ENCODE measurements at regions not wholly inside any gene's neighbourhood (a gene's known extent, or its start where the extent isn't known, plus 50 kb on each side); places are given as distances from the start of the nearest gene placed in this dataset.
"Not testable (repeated sequence)": the region's sequence is repeated elsewhere in the genome, so short reads cannot be mapped to it uniquely, and the experiment has no call there.

- Histone ChIP-seq H3K4me3 (ENCODE audit: low read length) (no peak overlapping the region), H3K36me3 (ENCODE audit: control insufficient read depth, low read length) (no peaks in the 10 kb centered on the region), H3K4me1 (ENCODE audit: control insufficient read depth, low read length) (no peaks in the 10 kb centered on the region), H3F3A (ENCODE audit: control insufficient read depth, insufficient read depth) (no peaks in the 10 kb centered on the region), H3K27me3 (ENCODE audit: control insufficient read depth, low read length) (no peaks in the 10 kb centered on the region), H3K27ac (ENCODE audit: low read depth, low read length) (no peak overlapping the region), H4K20me1 (ENCODE audit: control insufficient read depth, insufficient read depth, low read depth, low read length) (no peaks in the 10 kb centered on the region), H3K9me2 (replicated peaks; ENCODE audit: control insufficient read depth, low read length) (no peaks in the 10 kb centered on the region), H3K4me2 (ENCODE audit: low read length) (no peak overlapping the region), H3K9me3 (ENCODE audit: control insufficient read depth, insufficient read depth, low read length) (peaks cover 4% of the 10 kb centered on the region; the same call in 1 of the 2 replicates), H3K79me2 (ENCODE audit: control insufficient read depth, low read length) (no peaks in the 10 kb centered on the region)
- TF ChIP-seq, protein P1, sequence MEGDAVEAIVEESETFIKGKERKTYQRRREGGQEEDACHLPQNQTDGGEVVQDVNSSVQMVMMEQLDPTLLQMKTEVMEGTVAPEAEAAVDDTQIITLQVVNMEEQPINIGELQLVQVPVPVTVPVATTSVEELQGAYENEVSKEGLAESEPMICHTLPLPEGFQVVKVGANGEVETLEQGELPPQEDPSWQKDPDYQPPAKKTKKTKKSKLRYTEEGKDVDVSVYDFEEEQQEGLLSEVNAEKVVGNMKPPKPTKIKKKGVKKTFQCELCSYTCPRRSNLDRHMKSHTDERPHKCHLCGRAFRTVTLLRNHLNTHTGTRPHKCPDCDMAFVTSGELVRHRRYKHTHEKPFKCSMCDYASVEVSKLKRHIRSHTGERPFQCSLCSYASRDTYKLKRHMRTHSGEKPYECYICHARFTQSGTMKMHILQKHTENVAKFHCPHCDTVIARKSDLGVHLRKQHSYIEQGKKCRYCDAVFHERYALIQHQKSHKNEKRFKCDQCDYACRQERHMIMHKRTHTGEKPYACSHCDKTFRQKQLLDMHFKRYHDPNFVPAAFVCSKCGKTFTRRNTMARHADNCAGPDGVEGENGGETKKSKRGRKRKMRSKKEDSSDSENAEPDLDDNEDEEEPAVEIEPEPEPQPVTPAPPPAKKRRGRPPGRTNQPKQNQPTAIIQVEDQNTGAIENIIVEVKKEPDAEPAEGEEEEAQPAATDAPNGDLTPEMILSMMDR (IDR thresholded peaks at IDR 0.05; ENCODE audit: low read depth, low read length, poor library complexity, severe bottlenecking), result no peak
- no peak for TF ChIP-seq EZH2phosphoT487 (IDR thresholded peaks at IDR 0.05; ENCODE audit: borderline replicate concordance, low read length)
Observed at GRCh38 chr5:113761594-113761993, 248.1 kb downstream of the YTHDC2 start.

DNA sequence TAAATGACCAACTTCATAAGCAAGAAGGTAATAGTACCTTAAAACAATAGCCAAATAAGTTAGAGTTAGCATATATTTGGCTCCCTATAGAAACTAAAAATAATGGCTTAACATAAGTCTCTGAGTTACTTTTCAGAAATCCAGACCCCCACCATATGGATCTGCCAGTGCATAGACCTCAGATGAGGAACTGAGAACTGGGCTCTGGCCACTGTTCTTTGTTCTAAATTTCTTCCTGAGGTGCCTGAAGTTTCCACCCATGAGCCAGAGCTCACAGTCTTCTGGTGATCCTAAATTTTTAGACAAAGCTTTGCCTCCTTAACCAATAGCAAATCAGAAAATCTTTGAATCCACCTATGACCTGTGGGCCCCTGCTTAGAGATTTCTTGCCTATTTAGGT, 250.9 kb downstream of the YTHDC2 start:
- Histone ChIP-seq H3K9me3 (ENCODE audit: control insufficient read depth, insufficient read depth, low read length) (peaks cover 10% of the 10 kb centered on the region; the same call in 1 of the 2 replicates), H3F3A (ENCODE audit: control insufficient read depth, insufficient read depth) (no peaks in the 10 kb centered on the region)
- TF ChIP-seq, protein P1 (IDR thresholded peaks at IDR 0.05; ENCODE audit: low read depth, low read length, poor library complexity, severe bottlenecking), result no peak
- TF ChIP-seq EZH2phosphoT487 (IDR thresholded peaks at IDR 0.05; ENCODE audit: borderline replicate concordance, low read length), result no peak

DNA sequence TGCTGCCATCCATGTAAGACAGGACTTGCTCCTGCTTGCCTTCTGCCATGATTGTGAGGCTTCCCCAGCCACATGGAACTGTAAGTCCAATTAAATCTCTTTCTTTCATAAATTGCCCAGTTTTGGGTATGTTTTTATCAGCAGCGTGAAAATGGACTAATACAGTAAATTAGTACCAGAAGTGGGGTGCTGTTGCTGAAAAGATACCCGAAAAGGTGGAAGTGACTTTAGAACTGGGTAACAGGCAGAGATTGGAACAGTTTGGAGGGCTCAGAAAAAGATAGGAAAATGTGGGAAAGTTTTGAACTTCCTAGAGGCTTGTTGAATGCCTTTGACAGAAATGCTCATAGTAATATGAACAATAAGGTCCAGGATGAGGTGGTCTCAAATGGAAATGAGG, 253.3 kb downstream of the YTHDC2 start:
- H3K27ac ChIP-seq (ENCODE audit: low read depth, low read length); H3K27me3 ChIP-seq (ENCODE audit: control insufficient read depth, low read length); H3K4me3 ChIP-seq (ENCODE audit: low read length); H3K4me2 ChIP-seq (ENCODE audit: low read length); H3F3A ChIP-seq (ENCODE audit: control insufficient read depth, insufficient read depth); H3K36me3 ChIP-seq (ENCODE audit: control insufficient read depth, low read length); H4K20me1 ChIP-seq (ENCODE audit: control insufficient read depth, insufficient read depth, low read depth, low read length); H3K4me1 ChIP-seq (ENCODE audit: control insufficient read depth, low read length); H3K9me2 ChIP-seq (replicated peaks; ENCODE audit: control insufficient read depth, low read length); H3K79me2 ChIP-seq (ENCODE audit: control insufficient read depth, low read length): not testable (repeated sequence)
- peaks cover 10% of the 10 kb centered on the region; the same call in 1 of the 2 replicates for H3K9me3 ChIP-seq (ENCODE audit: control insufficient read depth, insufficient read depth, low read length)

More for the DNA sequence above, 250.9 kb downstream of the YTHDC2 start:
- H3K4me1 ChIP-seq (ENCODE audit: control insufficient read depth, low read length), result no peaks in the 10 kb centered on the region
- H3K27me3 ChIP-seq (ENCODE audit: control insufficient read depth, low read length), result no peaks in the 10 kb centered on the region
- H3K4me3 ChIP-seq (ENCODE audit: low read length), result no peak overlapping the region
- no peak overlapping the region for H3K27ac ChIP-seq (ENCODE audit: low read depth, low read length)
- H3K4me2 ChIP-seq (ENCODE audit: low read length), result no peak overlapping the region
- no peaks in the 10 kb centered on the region for H4K20me1 ChIP-seq (ENCODE audit: control insufficient read depth, insufficient read depth, low read depth, low read length)
- H3K9me2 ChIP-seq (replicated peaks; ENCODE audit: control insufficient read depth, low read length), result no peaks in the 10 kb centered on the region
- no peaks in the 10 kb centered on the region for H3K79me2 ChIP-seq (ENCODE audit: control insufficient read depth, low read length)
- no peaks in the 10 kb centered on the region for H3K36me3 ChIP-seq (ENCODE audit: control insufficient read depth, low read length)

- no peak overlapping the region for H3K4me2 ChIP-seq (ENCODE audit: low read length)
- H3K4me1 ChIP-seq (ENCODE audit: control insufficient read depth, low read length), result no peaks in the 10 kb centered on the region
- TF ChIP-seq EZH2phosphoT487 (IDR thresholded peaks at IDR 0.05; ENCODE audit: borderline replicate concordance, low read length), result no peak
- TF ChIP-seq, protein P1 (IDR thresholded peaks at IDR 0.05; ENCODE audit: low read depth, low read length, poor library complexity, severe bottlenecking), result no peak
Observed at GRCh38 chr5:113770648-113771047, 257.2 kb downstream of the YTHDC2 start.

More at GRCh38 chr5:113770648-113771047, 257.2 kb downstream of the YTHDC2 start:
- no peak overlapping the region for H3K4me3 ChIP-seq (ENCODE audit: low read length)
- no peak overlapping the region for H3K27ac ChIP-seq (ENCODE audit: low read depth, low read length)
- no peaks in the 10 kb centered on the region for H3F3A ChIP-seq (ENCODE audit: control insufficient read depth, insufficient read depth)
- H3K27me3 ChIP-seq (ENCODE audit: control insufficient read depth, low read length), result no peaks in the 10 kb centered on the region
- no peaks in the 10 kb centered on the region for H3K9me2 ChIP-seq (replicated peaks; ENCODE audit: control insufficient read depth, low read length)
- no peaks in the 10 kb centered on the region for H3K79me2 ChIP-seq (ENCODE audit: control insufficient read depth, low read length)
- H4K20me1 ChIP-seq (ENCODE audit: control insufficient read depth, insufficient read depth, low read depth, low read length), result no peaks in the 10 kb centered on the region
- H3K36me3 ChIP-seq (ENCODE audit: control insufficient read depth, low read length), result no peaks in the 10 kb centered on the region
- peaks cover 10% of the 10 kb centered on the region; the same call in 1 of the 2 replicates for H3K9me3 ChIP-seq (ENCODE audit: control insufficient read depth, insufficient read depth, low read length)
